Osteoblast (primary cell): ENCODE measurements at regions not wholly inside any gene's neighbourhood (a gene's known extent, or its start where the extent isn't known, plus 50 kb on each side); places are given as distances from the start of the nearest gene placed in this dataset.
"Not testable (repeated sequence)": the region's sequence is repeated elsewhere in the genome, so short reads cannot be mapped to it uniquely, and the experiment has no call there.

Experiments
- DNase-seq: peaks from one replicate; pipeline ENCODE4 v3.0.0; 2011; ENCODE audit warnings: low spot score, mixed read lengths; ENCODE audit not compliant: insufficient read length; ENCODE audit errors: missing footprints
- H2AFZ ChIP-seq: 2 replicates; pipeline ENCODE4 v1.6.0; 2011; ENCODE audit warnings: mild to moderate bottlenecking, low read length
- H3K27ac ChIP-seq: 2 replicates; pipeline ENCODE4 v1.5.1; 2011; ENCODE audit warnings: mild to moderate bottlenecking, low read depth, low read length, moderate library complexity
- H3K27me3 ChIP-seq: 2 replicates; pipeline ENCODE4 v1.6.0; 2012; ENCODE audit warnings: mild to moderate bottlenecking, control low read depth, inconsistent platforms, low read length, moderate library complexity; ENCODE audit not compliant: insufficient read depth
- H3K36me3 ChIP-seq: 2 replicates; pipeline ENCODE4 v1.5.1; 2011; ENCODE audit warnings: mild to moderate bottlenecking, low read length, control low read depth, moderate library complexity; ENCODE audit not compliant: insufficient read depth
- H3K4me1 ChIP-seq: 2 replicates; pipeline ENCODE4 v1.5.1; 2011; ENCODE audit warnings: mild to moderate bottlenecking, low read length, control low read depth, moderate library complexity; ENCODE audit not compliant: insufficient read depth
- H3K4me2 ChIP-seq: 2 replicates; pipeline ENCODE4 v1.6.0; 2011; ENCODE audit warnings: mild to moderate bottlenecking, low read length; ENCODE audit not compliant: insufficient read depth
- H3K4me3 ChIP-seq: fragments of 200-600 bp; sonication (generic); 3 replicates; pipeline ENCODE4 v1.5.1; 2012; ENCODE audit warnings: mild to moderate bottlenecking, low read length, inconsistent platforms; ENCODE audit not compliant: insufficient read depth
- H3K79me2 ChIP-seq: 2 replicates; pipeline ENCODE4 v1.6.0; 2012; ENCODE audit warnings: mild to moderate bottlenecking, low read length, control low read depth, inconsistent platforms; ENCODE audit not compliant: insufficient read depth
- H3K9me3 ChIP-seq: 2 replicates; pipeline ENCODE4 v1.5.1; 2011; ENCODE audit warnings: low read depth, low read length, control low read depth
- H4K20me1 ChIP-seq: 2 replicates; pipeline ENCODE4 v1.6.0; 2012; ENCODE audit warnings: mild to moderate bottlenecking, low read length, control low read depth; ENCODE audit not compliant: insufficient read depth
- TF ChIP-seq, protein P1 (sequence below): IDR thresholded peaks from 2 replicates; pipeline ENCODE4 v1.5.1; 2011; ENCODE audit warnings: mild to moderate bottlenecking, low read depth, low read length, moderate library complexity; ENCODE audit errors: extremely low read depth

DNA sequence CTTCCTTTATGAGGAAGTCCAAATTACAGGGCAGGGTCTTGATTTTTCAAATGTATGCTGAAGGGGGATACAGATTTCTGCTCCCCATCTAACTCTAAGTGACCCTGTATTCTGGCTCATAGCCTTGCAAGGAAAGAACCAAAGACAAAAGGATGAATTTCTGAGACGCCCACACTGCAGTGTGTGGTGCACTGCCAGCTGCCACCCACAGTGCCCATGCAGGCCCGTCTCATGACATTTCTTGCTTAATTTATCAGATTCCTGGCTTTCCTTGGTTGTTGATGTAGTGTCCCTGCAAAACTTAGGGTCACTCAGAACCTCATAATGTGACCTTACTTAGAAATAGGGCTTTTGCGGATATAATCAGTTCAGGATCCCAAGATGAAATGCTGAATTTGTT lies 68.0 kb downstream of the CBLN4 start:
- Histone ChIP-seq H3K27ac (no peak overlapping the region), H3K4me2 (no peak overlapping the region), H4K20me1 (no peaks in the 10 kb centered on the region), H3K4me1 (no peaks in the 10 kb centered on the region), H3K4me3 (no peak overlapping the region), H3K36me3 (no peaks in the 10 kb centered on the region), H2AFZ (no peak overlapping the region), H3K27me3 (no peaks in the 10 kb centered on the region), H3K9me3 (no peaks in the 10 kb centered on the region), H3K79me2 (no peaks in the 10 kb centered on the region)
- DNase-seq = no peak
- TF ChIP-seq, protein P1, sequence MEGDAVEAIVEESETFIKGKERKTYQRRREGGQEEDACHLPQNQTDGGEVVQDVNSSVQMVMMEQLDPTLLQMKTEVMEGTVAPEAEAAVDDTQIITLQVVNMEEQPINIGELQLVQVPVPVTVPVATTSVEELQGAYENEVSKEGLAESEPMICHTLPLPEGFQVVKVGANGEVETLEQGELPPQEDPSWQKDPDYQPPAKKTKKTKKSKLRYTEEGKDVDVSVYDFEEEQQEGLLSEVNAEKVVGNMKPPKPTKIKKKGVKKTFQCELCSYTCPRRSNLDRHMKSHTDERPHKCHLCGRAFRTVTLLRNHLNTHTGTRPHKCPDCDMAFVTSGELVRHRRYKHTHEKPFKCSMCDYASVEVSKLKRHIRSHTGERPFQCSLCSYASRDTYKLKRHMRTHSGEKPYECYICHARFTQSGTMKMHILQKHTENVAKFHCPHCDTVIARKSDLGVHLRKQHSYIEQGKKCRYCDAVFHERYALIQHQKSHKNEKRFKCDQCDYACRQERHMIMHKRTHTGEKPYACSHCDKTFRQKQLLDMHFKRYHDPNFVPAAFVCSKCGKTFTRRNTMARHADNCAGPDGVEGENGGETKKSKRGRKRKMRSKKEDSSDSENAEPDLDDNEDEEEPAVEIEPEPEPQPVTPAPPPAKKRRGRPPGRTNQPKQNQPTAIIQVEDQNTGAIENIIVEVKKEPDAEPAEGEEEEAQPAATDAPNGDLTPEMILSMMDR = no peak

DNA sequence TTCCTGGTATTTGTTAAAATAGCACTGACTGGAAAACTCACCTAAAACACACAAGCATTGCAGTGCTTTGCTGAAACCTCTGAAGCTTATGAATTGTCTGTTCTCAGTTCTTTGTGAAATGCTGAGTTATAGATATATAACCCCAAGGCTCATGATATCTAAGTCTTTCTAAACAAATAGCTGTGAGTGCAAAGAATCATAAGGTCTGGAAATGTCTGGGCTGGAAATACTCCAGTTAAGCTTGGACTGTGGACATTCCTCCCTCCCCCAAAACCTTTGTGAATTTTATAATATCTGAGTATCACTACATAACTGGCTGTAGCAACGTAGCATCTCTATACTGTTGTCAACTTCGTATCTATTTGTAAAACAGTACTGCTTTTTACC lies 69.1 kb downstream of the CBLN4 start:
- Histone ChIP-seq H2AFZ (no peak overlapping the region), H3K9me3 (no peaks in the 10 kb centered on the region), H4K20me1 (no peaks in the 10 kb centered on the region), H3K27ac (no peak overlapping the region), H3K4me3 (no peak overlapping the region), H3K79me2 (no peaks in the 10 kb centered on the region), H3K36me3 (no peaks in the 10 kb centered on the region), H3K4me2 (no peak overlapping the region), H3K4me1 (no peaks in the 10 kb centered on the region), H3K27me3 (no peaks in the 10 kb centered on the region)
- DNase-seq = no peak
- TF ChIP-seq, protein P1 = no peak

DNA sequence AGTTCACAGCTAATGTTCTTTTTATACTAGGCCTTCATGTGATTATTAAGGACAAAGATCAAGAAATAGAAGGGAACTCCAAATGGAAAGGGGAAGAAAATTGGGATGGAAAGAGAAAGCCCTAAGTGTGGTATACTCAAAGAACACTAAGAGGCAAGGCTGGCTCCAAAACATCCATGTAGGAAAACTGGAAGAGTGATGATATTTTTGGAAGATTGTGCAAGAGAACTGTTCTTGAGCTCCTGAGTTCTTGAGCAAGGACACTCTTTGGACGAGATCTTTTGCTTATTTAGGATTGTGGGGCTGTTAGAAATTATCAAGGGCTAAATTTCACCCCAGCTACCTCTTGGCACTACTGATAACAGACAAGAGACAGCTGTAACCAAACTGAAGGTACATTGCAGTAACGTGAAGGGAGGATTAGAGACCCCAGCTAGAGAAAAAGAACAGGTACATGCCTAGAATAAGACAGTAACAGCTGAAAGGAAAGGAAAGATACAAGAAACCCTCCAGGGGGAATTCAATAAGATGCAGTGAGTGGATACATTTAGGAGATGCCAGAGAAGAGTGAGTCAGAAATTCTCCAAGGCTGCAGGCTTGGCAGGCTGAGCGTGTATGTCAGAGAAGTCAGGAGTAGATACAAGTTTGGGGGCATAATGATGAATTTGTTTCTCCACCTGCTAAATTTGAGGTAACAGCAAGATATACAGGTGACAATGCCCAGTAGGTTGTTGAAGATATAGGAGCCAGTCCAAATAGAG lies 69.7 kb downstream of the CBLN4 start:
- Histone ChIP-seq H3K27ac (no peak overlapping the region), H3K79me2 (no peaks in the 10 kb centered on the region), H3K4me3 (no peak overlapping the region), H3K9me3 (no peaks in the 10 kb centered on the region), H3K4me2 (no peak overlapping the region), H3K27me3 (no peaks in the 10 kb centered on the region), H2AFZ (no peak overlapping the region), H3K4me1 (no peaks in the 10 kb centered on the region), H4K20me1 (no peaks in the 10 kb centered on the region), H3K36me3 (no peaks in the 10 kb centered on the region)
- DNase-seq = no peak
- TF ChIP-seq, protein P1 = no peak

DNA sequence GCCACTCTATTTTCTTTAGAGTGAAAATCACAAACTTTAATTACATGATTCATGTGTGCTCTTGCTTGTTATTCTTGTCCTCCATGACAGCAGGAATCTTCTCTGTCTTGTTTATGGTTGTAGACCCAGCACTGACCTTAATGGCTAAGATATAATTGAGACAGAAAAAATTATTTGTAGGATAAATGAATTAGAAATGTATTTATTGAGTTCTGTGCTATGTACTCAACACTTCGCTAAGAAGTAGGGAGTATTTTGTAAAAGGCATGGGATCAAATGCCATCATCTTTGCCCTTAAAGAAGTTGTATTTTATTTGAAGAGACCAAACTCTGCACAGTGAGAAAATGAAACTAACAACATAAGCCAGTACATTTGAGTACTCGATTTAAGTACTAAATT lies 71.2 kb downstream of the CBLN4 start:
- no peak overlapping the region for H3K4me3 ChIP-seq
- no peak overlapping the region for H3K27ac ChIP-seq
- H3K4me2 ChIP-seq = no peak overlapping the region
- H2AFZ ChIP-seq = no peak overlapping the region
- H3K9me3 ChIP-seq = peaks cover 2% of the 10 kb centered on the region
- H3K79me2 ChIP-seq = no peaks in the 10 kb centered on the region
- TF ChIP-seq, protein P1 = no peak
- no peaks in the 10 kb centered on the region for H3K36me3 ChIP-seq
- no peak for DNase-seq
- H3K4me1 ChIP-seq = no peaks in the 10 kb centered on the region
- H4K20me1 ChIP-seq = no peaks in the 10 kb centered on the region
- no peaks in the 10 kb centered on the region for H3K27me3 ChIP-seq

DNA sequence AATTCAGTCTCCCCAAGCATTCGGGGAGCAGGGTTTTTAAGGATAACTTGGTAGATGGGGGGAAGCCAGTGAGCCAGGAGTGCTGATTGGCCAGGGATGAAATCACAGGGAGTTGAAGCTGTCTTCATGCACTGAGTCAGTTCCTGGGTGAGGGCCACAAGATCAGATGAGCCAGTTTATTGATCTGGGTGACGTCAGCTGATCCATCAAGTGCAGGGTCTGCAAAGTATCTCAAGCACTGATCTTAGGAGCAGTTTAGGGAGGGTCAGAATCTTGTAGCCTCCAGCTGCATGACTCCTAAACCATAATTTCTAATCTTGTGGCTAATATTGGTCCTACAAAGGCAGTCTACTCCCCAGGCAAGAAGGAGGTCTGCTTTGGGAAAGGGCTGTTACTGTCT lies 74.4 kb downstream of the CBLN4 start:
- not testable (repeated sequence) for H4K20me1 ChIP-seq, H3K9me3 ChIP-seq, H3K36me3 ChIP-seq, H3K27ac ChIP-seq, H2AFZ ChIP-seq, H3K27me3 ChIP-seq, H3K4me1 ChIP-seq, H3K79me2 ChIP-seq, DNase-seq, H3K4me2 ChIP-seq, H3K4me3 ChIP-seq
